HG03045 (cell line): ENCODE measurements at regions not wholly inside any gene's neighbourhood (a gene's known extent, or its start where the extent isn't known, plus 50 kb on each side); places are given as distances from the start of the nearest gene placed in this dataset.
A peak's percentile ranks its signal among the peaks of the same experiment; 100 is the strongest.
"Not testable (repeated sequence)": the region's sequence is repeated elsewhere in the genome, so short reads cannot be mapped to it uniquely, and the experiment has no call there.

Experiments
- ATAC-seq: cut with Tn5 transposase; IDR thresholded peaks from one replicate; pipeline ENCODE4 v1.9.1; 2021; ENCODE audit warnings: mild to moderate bottlenecking, moderate library complexity; ENCODE audit not compliant: unreplicated experiment

DNA sequence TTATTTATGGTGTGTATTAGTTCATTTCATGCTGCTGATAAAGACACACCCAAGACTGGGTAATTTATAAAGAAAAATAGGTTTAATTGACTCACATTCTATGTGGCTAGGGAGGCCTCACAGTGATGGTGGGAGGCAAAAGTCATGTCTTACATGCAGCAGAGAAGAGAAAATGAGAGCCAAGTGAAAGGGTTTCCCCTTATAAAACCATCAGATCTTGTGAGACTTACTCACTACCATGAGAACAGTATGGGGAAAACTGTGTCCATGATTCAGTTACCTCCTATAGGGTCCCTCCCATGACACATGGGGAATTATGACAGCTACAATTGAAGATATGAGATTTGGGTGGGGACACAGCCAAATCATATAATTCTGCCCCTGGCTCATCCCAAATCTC, 150.0 kb upstream of the AHI1 start:
- ATAC-seq: no peak

DNA sequence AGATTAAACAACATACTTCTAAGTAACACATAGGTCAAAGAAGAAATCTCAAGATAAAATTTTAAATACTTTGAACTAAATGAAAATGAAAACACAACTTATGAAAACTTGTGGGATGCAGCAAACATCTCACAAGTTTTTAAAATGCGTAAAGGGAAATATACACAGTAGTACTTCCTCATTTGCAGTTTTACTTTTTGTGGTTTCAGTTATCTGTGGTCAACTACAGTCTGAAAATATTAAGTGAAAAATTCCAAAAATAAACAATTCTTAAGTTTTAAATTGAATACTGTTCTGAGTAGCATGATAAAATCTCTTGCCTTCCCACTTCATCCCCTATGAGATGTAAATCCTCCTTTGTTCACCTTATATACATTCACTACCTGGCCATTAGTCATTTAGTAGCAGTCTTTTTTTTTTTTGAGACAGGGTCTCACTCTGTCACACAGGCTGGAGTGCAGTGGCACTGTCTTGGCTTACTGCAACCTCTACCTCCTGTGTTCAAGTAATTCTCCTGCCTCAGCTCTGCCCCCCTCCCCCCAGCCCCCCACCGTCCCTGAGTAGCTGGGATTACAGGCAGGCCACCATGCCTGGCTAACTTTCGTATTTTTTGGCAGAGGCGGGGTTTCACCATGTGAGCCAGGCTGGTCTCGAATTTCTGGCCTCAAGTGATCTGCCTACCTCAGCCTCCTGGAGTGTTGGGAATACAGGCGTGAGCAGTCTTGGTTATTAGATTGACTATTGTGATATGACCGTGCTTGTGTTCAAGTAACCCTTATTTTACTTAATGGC, 154.6 kb upstream of the AHI1 start:
- peak; percentile 96 for ATAC-seq

DNA sequence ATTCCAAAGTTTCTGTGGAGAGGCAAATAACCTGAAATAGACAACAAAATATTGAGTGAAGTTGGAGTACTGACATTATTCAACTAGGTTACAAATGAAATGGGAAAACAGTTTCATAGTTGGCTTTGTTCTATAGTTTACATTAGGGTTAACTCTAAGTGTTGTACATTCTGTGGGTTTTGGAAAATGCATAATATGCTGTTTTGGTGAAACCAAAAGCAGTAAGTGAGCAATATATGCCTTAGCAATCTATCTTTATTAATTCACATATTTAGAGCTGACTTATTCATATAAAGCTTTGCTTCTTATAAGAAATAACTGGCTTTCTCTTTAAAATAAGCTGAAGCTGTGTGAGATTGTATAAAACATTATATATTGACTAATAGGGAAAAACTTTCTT, 157.5 kb upstream of the AHI1 start:
- no peak for ATAC-seq

DNA sequence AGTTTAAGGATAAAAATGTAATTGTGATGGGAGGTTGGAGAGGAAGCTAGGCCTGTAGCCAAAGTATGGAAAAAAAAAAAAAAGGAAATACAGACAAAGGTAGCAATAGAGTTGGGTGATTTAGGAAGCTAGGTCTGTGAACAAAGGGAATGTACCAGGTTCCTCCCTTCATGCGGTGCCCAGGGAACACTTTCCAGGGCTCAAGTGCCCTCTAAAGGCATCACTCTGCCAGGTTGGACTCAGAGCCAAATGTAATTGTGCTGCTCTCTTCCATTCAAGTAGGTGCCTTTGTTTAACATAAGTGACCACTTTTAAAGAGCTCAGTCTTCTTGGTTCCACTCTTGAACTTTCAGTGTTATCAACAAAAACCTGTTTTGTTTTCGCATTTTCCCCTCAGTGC, 159.7 kb upstream of the AHI1 start:
- no peak for ATAC-seq

DNA sequence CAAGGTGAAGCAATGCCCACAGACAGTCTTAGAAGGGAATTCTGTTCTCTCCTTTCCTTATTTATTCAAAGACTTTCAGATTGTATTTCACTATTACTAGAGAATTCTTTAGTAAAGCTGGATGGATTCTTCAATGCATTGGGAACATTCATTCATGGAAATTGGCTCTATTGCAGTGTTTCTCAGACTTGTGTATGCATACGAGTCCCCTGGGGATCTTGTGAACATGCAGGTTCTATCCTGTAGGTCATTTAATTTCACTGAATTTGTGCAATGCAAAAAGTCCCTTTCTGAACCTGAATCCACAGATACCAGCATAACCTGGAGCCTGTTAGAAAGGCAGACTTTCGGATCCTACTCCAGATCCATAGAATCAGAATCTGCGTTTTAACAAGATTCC, 160.9 kb upstream of the AHI1 start:
- ATAC-seq: no peak

DNA sequence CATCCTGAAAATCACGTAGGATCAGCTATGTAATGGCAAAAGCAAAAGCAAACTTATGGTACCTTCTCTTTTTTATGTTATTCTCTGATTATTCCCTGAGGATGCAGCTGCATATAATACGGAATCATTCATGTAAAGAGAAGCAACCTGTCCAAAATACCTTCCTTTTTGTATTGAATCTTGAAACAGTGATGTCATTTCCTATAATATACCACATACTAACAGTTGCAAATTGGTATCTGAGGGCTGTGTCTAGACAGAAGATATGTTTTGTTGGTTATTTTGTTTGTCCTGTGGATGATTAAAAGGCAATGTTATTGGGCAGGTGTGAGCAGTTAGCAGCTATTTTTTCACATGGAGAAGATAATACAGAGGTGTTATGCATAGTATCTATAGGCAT, 161.4 kb upstream of the AHI1 start:
- ATAC-seq: no peak

DNA sequence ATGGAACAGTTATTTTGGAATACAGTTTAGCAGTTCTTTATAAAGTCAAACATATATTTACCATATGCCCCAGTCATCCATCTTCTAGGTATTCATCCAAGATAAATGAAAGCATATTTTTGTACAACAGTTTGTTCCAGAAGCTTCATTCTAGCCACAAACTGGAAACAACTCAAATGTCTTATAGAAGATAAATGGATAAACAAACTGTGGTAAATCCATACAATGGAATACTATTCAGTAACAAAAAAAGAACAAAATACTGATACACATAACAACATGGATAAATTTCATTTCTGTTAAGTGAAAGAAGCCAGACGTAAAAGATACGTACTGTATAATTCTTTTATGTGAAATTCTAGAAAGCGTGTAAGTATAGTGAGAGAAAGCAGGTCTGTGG, 167.0 kb upstream of the AHI1 start:
- ATAC-seq: no peak

DNA sequence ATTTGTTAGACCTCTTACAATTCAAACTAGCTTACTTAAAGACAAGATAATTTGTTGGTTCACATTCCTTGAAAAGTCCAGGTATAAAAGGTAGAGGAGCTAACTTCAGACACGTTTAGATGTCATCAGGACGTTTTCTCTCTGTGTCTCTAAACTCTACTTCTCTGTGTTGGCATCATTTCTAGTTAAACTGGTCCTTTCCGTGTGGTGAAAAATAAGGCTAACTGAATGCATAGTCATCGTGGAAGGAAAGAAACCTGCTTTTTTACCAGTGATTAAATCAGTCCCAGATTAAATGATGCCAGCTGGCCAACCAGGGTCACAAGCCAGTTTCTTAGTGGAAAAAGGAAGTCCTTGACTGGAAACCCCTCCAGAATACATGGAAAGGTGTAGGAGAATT, 168.4 kb upstream of the AHI1 start:
- ATAC-seq: no peak

DNA sequence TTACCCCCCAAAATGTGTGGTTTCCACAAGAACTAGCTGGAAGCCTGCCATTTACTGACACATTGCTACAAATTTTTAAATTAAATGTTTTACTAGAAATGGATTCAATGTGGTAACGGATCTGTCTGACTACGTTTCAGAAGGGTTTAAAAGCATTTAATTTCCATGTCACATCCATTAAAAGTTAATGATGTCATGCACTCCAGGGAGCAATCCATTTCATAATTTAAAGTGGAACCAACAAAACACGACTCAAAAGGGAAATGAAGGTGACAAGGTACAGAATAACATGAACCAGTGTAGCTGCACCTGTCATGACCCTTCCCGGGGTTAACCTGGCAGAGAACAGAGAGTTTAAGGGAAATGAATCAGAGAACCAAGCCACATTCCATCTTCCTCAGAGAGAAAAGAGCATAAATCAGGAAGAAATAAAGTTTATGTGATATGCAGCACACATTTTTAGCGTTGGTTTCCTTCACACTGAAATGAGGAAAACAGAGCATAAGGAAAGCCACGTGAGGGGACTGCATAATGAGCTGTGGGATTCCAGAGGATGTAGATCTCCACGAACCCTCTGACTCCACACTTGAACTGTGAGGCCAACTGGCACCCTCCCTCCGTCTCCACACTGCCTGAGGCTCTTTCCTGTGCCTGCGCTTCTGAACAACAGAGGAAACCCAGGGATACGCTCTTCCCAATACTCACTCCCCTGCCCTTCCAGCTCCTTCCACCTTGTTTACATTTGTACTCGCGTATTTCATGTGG, 170.3 kb upstream of the AHI1 start:
- no peak for ATAC-seq

DNA sequence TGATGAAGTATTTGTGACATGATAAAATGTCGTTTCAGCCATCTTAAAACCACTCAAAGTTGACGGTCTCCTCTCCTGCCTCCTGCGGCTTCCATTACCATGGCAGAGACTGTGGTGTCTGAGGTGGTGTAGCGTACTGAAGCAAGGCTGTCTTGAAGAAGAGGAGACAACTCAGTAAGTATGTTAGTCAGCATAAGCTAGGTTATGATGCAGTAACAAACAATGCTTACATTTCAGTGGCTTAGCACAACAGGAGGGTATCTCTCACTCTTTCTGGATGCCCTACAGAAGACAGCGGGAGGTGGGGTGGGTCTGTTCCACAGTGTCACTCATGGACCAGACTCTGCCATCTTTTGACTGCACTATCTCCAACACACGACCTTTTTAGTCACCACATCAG, 174.7 kb upstream of the AHI1 start:
- no peak for ATAC-seq

DNA sequence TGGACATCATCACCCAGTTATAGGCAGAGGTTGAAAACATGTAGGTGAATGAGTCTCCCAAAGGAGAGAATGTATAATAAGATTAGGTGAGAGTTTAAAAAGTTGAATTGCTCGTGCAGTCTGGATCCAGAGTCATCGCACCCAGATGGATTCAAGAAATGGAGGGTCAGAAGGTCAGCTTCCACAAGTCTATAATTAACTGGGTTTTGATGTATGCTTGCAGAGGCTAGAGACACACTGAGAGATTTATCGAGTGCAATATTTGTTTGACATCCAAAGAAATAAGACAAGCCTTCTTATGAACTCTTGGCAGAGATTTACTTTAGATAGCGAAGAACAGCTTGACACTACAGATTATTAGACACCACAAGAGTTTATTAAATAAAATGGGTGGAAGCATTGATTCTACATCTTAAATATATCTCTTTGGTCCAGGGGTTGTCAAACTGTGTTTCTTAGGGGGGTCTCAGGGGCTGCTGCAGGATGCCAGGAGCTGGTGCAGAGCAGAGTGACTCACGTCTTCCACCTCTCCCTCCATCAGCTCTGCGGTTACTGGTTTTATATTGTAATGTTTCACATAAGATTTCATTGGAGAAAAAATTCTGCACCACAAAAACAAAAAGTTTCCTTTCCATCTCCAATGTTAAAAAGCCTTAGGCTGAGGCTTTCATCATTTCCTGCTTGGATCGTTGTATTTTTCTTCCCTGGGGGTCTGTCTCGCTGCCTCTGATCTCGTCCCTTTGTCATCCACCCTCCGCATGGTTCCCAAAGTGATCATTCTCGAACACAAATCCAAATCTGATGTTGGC, 176.2 kb upstream of the AHI1 start:
- no peak for ATAC-seq

DNA sequence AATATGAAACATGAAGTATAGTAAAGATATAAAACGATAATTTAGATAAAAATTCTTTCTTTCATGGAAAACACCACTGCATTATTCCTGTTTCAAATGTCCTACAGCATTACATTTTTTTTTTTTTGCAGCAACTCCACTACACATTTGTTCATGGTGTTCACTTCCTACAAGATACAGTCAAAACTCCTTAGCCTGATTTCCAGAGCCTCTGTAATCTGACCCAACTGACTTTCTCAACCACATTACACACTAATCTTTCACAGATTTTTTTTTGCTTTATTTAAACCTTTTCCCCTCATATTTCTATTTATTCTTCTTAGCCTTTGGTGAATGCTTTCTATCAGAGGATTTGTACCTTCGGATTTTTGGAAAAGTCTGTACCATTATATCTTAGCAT, 176.5 kb upstream of the PDE7B start:
- no peak for ATAC-seq

DNA sequence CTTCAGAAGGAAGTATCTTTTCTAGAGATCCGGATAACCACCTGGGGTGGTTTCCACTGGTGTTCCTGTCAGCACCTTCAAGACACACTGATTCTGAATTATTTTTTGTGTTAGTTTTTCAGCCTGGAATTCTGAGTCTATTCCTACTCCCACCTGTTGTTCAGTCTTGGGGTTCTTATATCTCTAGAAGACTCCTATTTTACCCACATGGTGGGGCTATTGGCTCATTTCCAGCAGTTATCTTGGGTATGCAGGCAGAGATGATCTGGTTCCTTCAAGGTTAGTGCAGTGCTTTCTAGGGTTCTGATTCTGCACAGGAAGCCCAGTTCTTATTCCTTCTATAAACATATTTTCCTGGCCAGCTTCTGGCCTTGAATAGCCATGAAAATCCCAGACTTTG, 175.6 kb upstream of the PDE7B start:
- no peak for ATAC-seq

DNA sequence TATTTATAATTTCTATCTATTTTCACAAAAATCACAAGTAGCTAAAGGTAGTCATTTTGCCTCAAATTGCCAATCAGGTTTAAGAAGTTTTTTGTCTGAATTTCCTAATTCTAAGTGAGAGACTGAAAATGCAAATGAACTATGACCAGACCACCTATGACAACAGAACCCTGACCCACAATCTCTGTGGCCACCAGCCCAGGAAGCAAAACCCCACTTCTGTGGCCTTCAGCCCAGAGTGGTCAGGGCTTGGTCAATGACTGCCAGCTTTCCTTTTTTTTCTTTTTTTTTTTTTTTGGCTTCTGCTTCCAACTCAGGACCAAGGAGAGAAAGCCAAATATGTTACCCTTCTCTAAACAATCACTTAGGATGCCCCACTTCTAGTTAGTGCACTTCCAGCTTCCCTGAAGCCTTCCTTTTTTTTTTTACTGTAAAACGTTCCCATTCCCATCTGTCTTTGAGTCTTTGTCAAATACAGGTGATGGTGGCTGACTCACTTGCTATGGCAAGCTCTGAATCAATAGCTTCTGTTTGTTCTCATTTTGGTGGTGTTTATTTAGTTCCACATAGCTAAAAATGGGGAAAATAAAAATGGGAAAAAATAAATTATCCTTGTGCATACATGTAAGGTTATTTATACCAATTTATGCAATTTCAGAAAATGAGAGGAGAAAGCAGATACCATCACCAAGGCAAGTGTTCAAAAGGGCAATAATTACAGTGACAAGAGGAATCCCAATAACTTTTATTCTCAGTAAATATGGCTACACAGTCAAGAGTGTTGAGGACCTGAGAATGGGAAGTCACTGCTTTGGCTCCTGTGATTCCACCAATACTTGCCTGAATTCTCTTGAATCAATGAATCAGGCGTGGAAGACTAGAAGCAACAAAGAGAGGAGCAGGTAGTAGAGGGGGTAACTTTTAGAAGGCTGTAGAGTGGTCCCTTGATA, 170.3 kb upstream of the PDE7B start:
- ATAC-seq: no peak

DNA sequence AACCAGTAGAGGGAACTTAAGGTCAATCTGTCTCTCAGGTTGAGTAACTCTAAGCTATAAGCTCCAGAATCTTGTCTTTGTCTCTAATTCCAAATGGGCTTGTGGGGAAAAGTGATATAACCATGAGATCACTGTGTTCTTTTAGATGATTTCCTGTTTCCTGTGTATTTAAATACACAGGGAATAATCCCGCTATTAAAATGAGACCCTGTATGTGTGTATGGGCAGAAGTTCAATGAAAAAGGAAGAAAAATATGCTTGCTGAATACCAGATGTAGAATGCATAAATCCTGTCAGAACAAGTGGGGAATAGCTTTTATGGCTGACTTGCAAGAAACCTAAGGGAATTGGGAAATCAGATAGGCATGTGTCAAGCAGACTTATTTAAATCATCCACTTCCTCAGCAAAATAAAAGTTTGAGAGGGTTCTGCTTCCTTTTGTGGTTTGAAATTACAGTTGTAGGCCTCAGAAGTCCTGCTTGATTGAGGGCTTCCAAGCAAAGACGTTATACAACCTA, 164.7 kb upstream of the PDE7B start:
- ATAC-seq: no peak

DNA sequence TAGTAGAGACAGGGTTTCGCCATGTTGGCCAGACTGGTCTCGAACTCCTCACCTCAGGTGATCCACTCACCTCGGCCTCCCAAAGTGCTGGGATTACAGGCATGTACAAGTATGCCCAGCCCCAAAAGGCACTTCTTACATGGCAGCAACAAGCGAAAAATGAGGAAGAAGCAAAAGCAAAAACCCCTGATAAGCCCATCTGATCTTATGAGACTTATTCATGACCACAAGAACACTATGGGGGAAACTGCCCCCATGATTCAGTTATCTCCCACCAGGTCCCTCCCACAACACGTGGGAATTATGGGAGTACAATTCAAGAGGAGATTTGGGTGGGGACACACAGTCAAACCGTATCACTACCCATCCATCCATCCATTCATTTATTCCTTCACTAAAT, 163.0 kb upstream of the PDE7B start:
- not testable (repeated sequence) for ATAC-seq

DNA sequence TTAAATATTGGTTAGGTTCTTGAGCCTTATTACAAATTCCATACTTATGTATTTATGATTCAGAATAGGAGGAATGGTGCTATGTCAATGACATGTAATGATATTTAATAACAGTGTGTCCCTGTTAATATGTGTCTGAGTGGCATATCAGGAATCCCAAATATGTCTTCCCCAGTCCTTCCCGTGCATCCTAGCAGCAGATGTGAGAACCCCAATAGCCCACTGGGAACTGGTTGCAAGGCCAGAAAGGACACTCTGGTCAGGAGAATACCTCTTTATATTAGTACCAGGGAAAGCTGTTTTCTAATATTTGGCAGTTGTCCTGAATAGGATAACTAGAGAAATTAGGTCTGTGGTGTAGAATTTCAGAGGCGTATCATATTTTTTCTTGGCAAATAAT, 159.1 kb upstream of the PDE7B start:
- ATAC-seq: no peak

DNA sequence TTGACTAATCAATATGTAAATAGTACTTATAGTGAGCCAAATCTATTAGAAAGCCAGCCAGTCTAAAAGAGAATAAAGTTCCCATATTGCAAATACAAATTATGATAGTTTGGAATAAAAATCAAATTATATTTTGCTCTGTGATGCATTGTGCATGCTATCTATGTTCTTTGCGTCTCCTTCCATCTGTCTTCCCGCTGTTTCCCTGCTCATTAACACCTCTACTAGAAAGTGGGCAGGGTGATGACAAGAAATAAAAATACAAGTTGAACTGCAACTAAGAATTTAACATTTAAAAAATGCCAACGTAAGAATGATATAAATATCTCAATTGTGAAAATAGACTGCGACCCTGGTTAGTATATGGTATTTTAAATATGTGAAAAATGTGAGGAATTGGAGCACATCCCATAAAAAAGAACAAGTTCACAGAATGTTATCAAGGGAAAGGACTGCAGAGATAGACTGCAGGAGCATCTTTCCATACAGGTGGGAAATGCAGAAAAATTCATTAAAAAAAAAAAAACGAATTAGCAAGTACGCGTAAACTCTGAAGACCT, 157.6 kb upstream of the PDE7B start:
- ATAC-seq: no peak

DNA sequence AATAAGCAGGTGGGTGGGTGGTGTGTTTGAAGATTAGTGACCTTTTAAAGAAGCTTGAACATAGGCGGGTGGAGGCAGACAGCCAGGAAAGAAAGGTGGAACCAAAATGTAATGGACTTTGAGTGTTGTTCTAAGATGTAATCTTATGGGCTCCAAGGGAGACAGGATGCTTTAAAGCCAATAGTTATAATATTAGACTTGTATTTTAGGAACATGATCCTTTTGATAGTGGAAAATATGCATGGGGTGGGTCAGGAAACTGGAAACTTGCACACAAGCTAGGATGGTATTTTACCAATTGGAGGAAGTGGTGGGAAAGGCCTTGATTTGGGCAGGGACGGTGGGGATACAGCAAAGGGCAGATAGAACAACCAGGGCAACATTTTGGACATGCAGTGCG, 151.8 kb upstream of the PDE7B start:
- no peak for ATAC-seq

DNA sequence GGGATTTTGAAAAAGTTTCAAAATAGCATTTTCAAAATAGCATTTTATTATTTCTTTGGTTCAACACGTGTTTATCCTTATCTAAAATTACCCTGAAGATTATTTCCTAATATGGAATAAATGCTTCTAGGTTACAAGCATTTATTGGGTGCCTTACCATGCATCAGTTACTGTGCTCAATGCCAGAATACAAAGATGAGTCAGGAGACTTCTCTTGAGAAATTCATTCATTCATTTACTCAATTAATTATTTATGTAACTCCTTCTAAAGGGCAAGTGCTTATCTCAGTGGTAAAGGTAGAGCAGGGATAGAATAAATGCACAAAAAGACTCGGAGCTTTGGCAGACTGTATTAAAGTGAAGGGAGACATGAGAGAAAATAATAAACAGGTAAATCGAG, 150.1 kb upstream of the PDE7B start:
- ATAC-seq: no peak
